SK-N-SH (cell line): ENCODE measurements at regions not wholly inside any gene's neighbourhood (a gene's known extent, or its start where the extent isn't known, plus 50 kb on each side); places are given as distances from the start of the nearest gene placed in this dataset.

Source experiments
- CTCF ChIA-PET: fragments of 300-600, 350-600 bp; formaldehyde crosslinking; extraction: SDS; loops from one replicate; lab custom pipeline; 2021; lab: Yijun Ruan, JAX
- POLR2A ChIA-PET: fragments of 350-600 bp; sonication (Branson Sonifier 250); formaldehyde crosslinking; extraction: SDS; loops from one replicate; lab custom pipeline; 2020; ENCODE audit warnings: antibody characterized with exemption, inconsistent platforms; lab: Yijun Ruan, JAX
- DNase-seq: peaks from one replicate; pipeline ENCODE4 v3.0.0; 2012
- H2AFZ ChIP-seq: fragments of 200-600 bp; sonication (generic); 2 replicates; pipeline ENCODE4 v1.8.1; 2016; ENCODE audit warnings: antibody characterized with exemption, mild to moderate bottlenecking, low read depth
- H3F3A ChIP-seq: fragments of 200-600 bp; sonication (generic); replicated peaks from 2 replicates; pipeline ENCODE3; 2016; ENCODE audit warnings: antibody characterized with exemption, mild to moderate bottlenecking; ENCODE audit not compliant: insufficient read depth
- H3K27ac ChIP-seq, 2 experiments: fragments of 200-500 bp in 1 of 2; fragments of 200-600 bp in 1 of 2; sonication (Bioruptor generic) in 1 of 2; sonication (generic), shearing (Covaris generic) in 1 of 2; 2 replicates each; pipeline versions ENCODE4 v1.5.1 to v1.6.1; 2014 to 2016; ENCODE audit warnings: low read depth in 2 of 2, inconsistent platforms in 1 of 2, low read length in 1 of 2, mild to moderate bottlenecking in 1 of 2, mixed read lengths in 1 of 2
- H3K27me3 ChIP-seq: fragments of 200-600 bp; sonication (generic), shearing (Covaris generic); 2 replicates; pipeline ENCODE4 v1.6.1; 2016; ENCODE audit warnings: mixed run types; ENCODE audit not compliant: insufficient read depth
- H3K36me3 ChIP-seq, 2 experiments: fragments of 200-500 bp in 1 of 2; fragments of 200-600 bp in 1 of 2; sonication (Bioruptor generic) in 1 of 2; sonication (generic) in 1 of 2; replicated peaks in 1 of 2; 2 replicates each; pipeline versions ENCODE3 to v1.5.1; 2014 to 2016; ENCODE audit warnings: low read length in 1 of 2, mild to moderate bottlenecking in 1 of 2; ENCODE audit not compliant: insufficient read depth in 2 of 2, control insufficient read depth in 1 of 2
- H3K4me1 ChIP-seq, 2 experiments: fragments of 200-500 bp in 1 of 2; fragments of 200-600 bp in 1 of 2; sonication (Bioruptor generic) in 1 of 2; sonication (generic), shearing (Covaris generic) in 1 of 2; 2 replicates each; pipeline versions ENCODE4 v1.5.1 to v1.6.1; 2014 to 2016; ENCODE audit warnings: low read depth in 1 of 2, low read length in 1 of 2, mixed run types in 1 of 2; ENCODE audit not compliant: insufficient read depth in 2 of 2, control insufficient read depth in 1 of 2
- H3K4me2 ChIP-seq: fragments of 200-600 bp; sonication (generic), shearing (Covaris generic); 2 replicates; pipeline ENCODE4 v1.6.1; 2017; ENCODE audit warnings: mixed run types
- H3K4me3 ChIP-seq, 2 experiments: fragments of 200-500 bp in 1 of 2; fragments of 200-600 bp in 1 of 2; sonication (Bioruptor generic) in 1 of 2; sonication (generic), shearing (Covaris generic) in 1 of 2; 2 replicates each; pipeline versions ENCODE4 v1.5.1 to v1.8.1; 2014 to 2016; ENCODE audit warnings: low read depth in 2 of 2, inconsistent platforms in 1 of 2, low read length in 1 of 2, mild to moderate bottlenecking in 1 of 2, mixed read lengths in 1 of 2, moderate library complexity in 1 of 2
- H3K79me2 ChIP-seq: fragments of 200-600 bp; sonication (generic); 2 replicates; pipeline ENCODE4 v1.8.1; 2017; ENCODE audit warnings: mild to moderate bottlenecking; ENCODE audit not compliant: insufficient read depth
- H3K9ac ChIP-seq: fragments of 200-600 bp; sonication (generic); 2 replicates; pipeline ENCODE4 v1.6.1; 2017; ENCODE audit warnings: mixed run types
- H3K9me2 ChIP-seq: fragments of 200-600 bp; sonication (generic); 2 replicates; pipeline ENCODE4 v1.6.1; 2017; ENCODE audit warnings: mixed run types
- H3K9me3 ChIP-seq: fragments of 200-600 bp; sonication (generic); 2 replicates; pipeline ENCODE4 v1.6.1; 2017; ENCODE audit warnings: mixed run types, mild to moderate bottlenecking, moderate library complexity
- H4K20me1 ChIP-seq: fragments of 200-600 bp; sonication (generic); 2 replicates; pipeline ENCODE4 v1.6.1; 2017; ENCODE audit warnings: mild to moderate bottlenecking, mixed run types; ENCODE audit not compliant: insufficient read depth
- ELF1 ChIP-seq: IDR thresholded peaks from 2 replicates; pipeline ENCODE4 v1.4.0; 2012
- GABPA ChIP-seq: IDR thresholded peaks from 2 replicates; pipeline ENCODE4 v1.4.0; 2012; ENCODE audit warnings: low read depth, mild to moderate bottlenecking
- IRF3 ChIP-seq: fragments of 150-350 bp; IDR thresholded peaks from 2 replicates; pipeline ENCODE4 v1.6.1; 2016; ENCODE audit warnings: mild to moderate bottlenecking, low read depth, low read length
- RCOR1 ChIP-seq: fragments of 150-350 bp; IDR thresholded peaks from 2 replicates; pipeline ENCODE4 v1.6.1; 2017; ENCODE audit warnings: antibody characterized with exemption, low read length
- SIN3A ChIP-seq: IDR thresholded peaks from 2 replicates; pipeline ENCODE4 v1.6.1; 2012; ENCODE audit warnings: low read depth, mild to moderate bottlenecking, low read length, moderate library complexity, borderline replicate concordance
- SMC3 ChIP-seq: IDR thresholded peaks from 2 replicates; pipeline ENCODE4 v1.6.1; 2012; ENCODE audit warnings: low read depth, low read length, improper control_type of control experiment
- TCF12 ChIP-seq: IDR thresholded peaks from 2 replicates; pipeline ENCODE4 v1.4.0; 2012
- TEAD4 ChIP-seq: IDR thresholded peaks from 2 replicates; pipeline ENCODE4 v1.4.0; 2012; ENCODE audit warnings: mild to moderate bottlenecking, borderline replicate concordance; ENCODE audit not compliant: insufficient read depth
- USF1 ChIP-seq: IDR thresholded peaks from 2 replicates; pipeline ENCODE4 v1.4.0; 2012; ENCODE audit warnings: low read depth, borderline replicate concordance
- YY1 ChIP-seq: IDR thresholded peaks from 2 replicates; pipeline ENCODE4 v1.4.0; 2012; ENCODE audit warnings: low read depth, mild to moderate bottlenecking
- ZBTB33 ChIP-seq: IDR thresholded peaks from 2 replicates; pipeline ENCODE4 v1.4.0; 2012; ENCODE audit warnings: low read depth, borderline replicate concordance
- WGBS: methylation state at CpG from one replicate; pipeline ENCODE4 v1.1.6; 2017; ENCODE audit warnings: low lambda C conversion rate; 5-methylcytosine and 5-hydroxymethylcytosine counted together

- Histone ChIP-seq H3K9me3 (no peaks in the 10 kb centered on the region), H3K79me2 (no peaks in the 10 kb centered on the region), H3F3A (no peaks in the 10 kb centered on the region), H3K27me3 (no peaks in the 10 kb centered on the region), H3K4me2 (no peak overlapping the region), H3K4me3 (no peak overlapping the region), H3K9ac (no peak overlapping the region), H3K27ac (no peak overlapping the region), H3K9me2 (no peaks in the 10 kb centered on the region), H3K36me3 (no peaks in the 10 kb centered on the region), H2AFZ (no peak overlapping the region), H4K20me1 (no peaks in the 10 kb centered on the region), H3K4me1 (peaks cover 0 to 5% of the 10 kb centered on the region in 2 experiments; a peak in 1 of 4 replicates)
- 6% methylated on average over 1 of the region's 1 CpG for WGBS
- POLR2A ChIA-PET = no interaction called here
- TF ChIP-seq SMC3 (no peak), USF1 (no peak), ZBTB33 (no peak)
- CTCF ChIA-PET = no interaction called here
- no peak for DNase-seq
Measured at GRCh38 chr2:220246386-220246785, 619.0 kb downstream of the SLC4A3 start.

- Histone ChIP-seq H3F3A (no peaks in the 10 kb centered on the region), H3K4me1 (peaks cover 0 to 5% of the 10 kb centered on the region in 2 experiments; a peak in 1 of 4 replicates), H3K36me3 (no peaks in the 10 kb centered on the region), H2AFZ (no peak overlapping the region), H3K9me2 (no peaks in the 10 kb centered on the region), H3K4me3 (no peak overlapping the region), H4K20me1 (no peaks in the 10 kb centered on the region), H3K9me3 (no peaks in the 10 kb centered on the region), H3K4me2 (no peak overlapping the region), H3K79me2 (no peaks in the 10 kb centered on the region), H3K27ac (no peak overlapping the region), H3K27me3 (no peaks in the 10 kb centered on the region), H3K9ac (no peak overlapping the region)
- DNase-seq = no peak
- WGBS = 41% methylated on average over 3 of the region's 3 CpGs
- TF ChIP-seq GABPA = no peak
- TF ChIP-seq YY1 = no peak
- no peak for TF ChIP-seq SMC3
- no peak for TF ChIP-seq ELF1
- no peak for TF ChIP-seq RCOR1
- no peak for TF ChIP-seq IRF3
- no peak for TF ChIP-seq USF1
- TF ChIP-seq TCF12 = no peak
- TF ChIP-seq TEAD4 = no peak
- no peak for TF ChIP-seq SIN3A
- POLR2A ChIA-PET = no interaction called here
- CTCF ChIA-PET = no interaction called here
Measured at GRCh38 chr2:220247588-220248350, 620.3 kb downstream of the SLC4A3 start.
